ENCODE measurements at regions not wholly inside any gene's neighbourhood (a gene's known extent, or its start where the extent isn't known, plus 50 kb on each side); places are given as distances from the start of the nearest gene placed in this dataset.
"Not testable (repeated sequence)": the region's sequence is repeated elsewhere in the genome, so short reads cannot be mapped to it uniquely, and the experiment has no call there.

- DNase-seq = no peak
Measured at GRCh38 chr7:66542528-66543269, 86.0 kb upstream of the KCTD7 start.

DNA sequence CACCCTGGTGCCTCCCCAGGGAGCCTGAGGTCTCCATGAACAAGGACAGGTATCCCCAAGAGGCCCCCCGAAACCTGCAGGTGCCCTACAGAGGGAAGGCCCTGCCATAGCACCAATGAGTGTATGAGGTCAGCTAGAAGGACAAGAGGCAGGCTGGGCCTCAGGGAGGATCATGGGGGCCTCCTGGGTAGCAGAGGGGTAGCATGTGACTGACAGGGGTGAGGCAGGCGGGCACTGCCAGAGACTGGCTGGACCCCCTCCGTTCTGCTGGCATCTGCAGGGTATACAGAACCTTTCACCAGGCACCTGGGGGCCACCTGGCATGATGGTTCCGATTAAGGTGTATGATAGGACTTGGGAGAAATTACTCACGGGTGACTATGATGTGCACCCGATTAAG, 79.2 kb upstream of the KCTD7 start:
- DNase-seq = no peak

DNA sequence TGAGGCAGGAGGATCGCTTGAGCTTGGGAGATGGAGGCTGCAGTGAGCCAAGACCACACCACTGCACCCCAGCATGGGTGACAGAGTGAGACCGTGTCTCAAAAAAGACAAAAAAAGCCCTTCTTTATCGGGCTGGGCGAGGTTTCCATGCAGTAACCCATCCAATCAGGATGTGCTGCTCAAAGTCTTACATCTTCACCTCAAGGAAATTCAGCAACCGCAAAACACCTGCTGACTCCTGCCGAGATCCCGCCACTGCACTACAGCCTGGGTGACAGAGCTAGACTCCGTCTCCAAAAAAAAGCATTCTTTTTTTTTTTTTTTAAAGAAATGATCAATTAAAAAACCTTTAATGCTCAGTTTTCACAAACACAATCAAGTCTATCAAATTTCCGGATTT, 75.7 kb upstream of the KCTD7 start:
- DNase-seq = no peak

GRCh38 chr7:66553675-66554074, 75.0 kb upstream of the KCTD7 start:
- not testable (repeated sequence) for DNase-seq

DNA sequence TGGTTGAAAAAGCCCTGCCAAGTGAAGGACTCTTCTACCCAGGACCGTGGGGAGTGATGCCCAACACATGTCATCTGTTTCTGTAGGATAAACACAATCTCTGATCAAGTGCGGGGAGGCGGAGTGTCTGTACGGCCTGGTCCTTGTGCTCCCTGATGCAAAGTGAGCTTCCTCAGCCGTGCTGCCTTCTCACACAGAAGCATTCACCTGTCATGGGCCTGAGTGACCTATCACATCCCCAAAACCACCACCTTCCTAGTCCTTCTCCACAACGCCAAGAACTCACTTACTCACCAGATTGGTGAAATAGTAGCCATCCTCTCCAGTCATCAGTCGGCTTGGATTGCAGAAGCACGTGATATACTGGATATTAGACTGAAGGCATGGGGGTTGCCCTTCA, 74.4 kb upstream of the KCTD7 start:
- peak; percentile 6 for DNase-seq

DNA sequence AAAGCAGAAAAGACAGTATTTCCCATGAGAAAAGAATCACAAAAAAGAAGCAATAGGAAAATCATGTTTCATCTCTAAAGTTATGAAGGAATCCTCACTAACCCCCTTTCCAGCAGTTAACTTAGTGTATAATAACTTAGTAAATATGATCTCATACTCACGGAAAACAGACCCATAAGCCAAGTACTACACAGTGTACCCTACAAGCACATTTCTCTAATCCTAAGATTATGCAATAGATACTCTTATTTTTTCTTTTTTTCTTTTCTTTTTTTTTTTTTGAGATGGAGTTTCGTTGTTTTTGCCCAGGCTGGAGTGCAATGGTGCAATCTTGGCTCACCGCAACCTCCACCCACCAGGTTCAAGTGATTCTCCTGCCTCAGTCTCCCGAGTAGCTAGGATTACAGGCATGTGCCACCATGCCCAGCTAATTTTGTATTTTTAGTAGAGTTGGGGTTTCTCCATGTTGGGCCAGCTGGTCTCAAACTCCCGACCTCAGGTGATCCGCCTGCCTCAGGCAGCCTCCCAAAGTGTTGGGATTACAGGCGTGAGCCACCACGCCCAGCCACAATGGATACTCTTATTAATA, 73.7 kb upstream of the KCTD7 start:
- not testable (repeated sequence) for DNase-seq

- DNase-seq = no peak
Measured at GRCh38 chr7:66556177-66556548, 72.5 kb upstream of the KCTD7 start.

- no peak for DNase-seq
Measured at GRCh38 chr7:66556549-66557213, 72.0 kb upstream of the KCTD7 start.

DNA sequence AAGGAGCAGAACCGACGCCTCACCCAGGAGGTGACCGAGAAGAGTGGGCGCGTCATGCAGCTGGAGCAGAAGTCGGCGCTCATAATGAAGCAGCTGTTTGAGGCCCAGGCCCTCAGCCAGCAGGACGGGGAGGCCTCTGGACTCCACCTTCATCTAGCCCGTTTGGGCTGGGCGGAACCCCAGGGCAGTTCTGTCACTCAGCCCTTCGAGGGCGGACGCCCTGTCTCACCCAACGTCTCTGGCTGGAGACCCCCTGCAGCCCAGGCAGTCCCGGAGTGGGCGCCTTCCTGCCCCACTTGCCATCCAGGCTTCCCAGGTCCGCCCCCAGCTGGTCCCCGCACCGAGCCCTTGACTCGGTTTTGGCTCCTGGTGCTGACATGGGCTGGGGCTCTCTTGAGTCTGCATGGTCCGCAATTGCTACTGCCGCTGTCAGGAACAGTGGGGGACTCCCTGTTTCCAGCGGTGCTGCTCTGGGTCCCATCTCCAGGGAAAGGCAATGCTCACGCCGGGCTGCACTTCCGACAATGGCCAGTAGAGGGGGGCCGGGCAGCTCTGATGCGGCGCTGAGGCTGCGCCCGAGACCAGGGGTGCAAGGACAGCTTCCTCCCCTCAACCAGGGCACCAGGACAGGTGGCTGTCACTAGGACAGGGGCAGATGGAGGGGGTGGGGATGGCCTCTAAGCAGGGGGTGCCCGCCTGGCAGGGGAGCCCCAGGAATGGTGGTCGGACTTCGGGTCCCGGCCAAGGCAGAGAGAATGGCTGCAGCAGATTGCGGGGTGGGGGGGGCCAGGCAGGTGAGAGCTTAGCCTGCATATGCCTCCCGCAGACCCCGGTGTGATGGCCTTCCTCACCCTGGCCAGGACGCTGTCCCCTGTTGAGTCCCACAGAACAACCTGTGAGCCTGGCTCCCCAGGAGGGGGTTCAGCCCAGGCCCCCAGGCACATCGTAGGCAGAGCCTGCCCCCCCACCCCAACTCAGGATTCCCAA, 71.2 kb upstream of the KCTD7 start:
- peak; percentile 53 for DNase-seq

- DNase-seq = no peak
Measured at GRCh38 chr7:66558201-66558641, 70.5 kb upstream of the KCTD7 start.

DNA sequence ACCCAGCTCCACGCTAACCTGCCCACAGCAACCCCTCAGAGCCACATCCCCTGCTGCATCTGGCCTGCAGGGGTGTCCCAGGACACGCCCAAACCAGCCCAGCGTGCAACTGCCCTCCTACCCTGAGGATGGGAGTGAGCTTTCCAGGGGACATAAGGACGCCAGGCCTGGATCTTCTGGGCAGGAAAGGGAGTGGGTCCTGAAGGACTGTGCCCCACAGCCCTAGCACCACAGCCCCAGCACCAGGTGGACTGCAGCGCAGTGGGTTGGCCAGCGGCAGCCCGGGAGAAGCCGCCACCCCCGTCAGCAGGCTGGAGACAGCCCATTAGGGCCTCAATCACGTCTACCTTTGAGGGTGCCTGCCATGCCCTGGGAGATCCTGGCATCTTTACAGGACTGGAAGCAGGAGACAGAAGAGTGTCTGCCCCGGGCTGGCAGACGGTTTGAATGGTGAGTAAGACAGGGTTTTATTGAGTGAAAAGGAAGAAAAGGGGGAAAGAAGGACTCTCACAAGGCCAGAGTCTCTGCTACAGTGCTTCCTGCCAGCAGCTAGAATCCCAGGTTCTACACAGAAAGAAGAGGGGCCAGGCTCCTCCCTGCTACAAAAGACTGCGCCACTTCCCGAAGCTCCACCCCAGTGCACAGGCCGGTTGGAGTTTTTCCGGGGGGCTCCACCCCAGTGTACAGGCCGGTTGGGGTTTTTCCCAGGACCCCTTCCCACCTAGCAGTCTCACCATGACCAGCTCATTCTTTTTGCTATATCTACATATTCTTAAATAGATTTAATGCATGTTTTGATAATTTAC, 69.8 kb upstream of the KCTD7 start:
- no peak for DNase-seq

DNA sequence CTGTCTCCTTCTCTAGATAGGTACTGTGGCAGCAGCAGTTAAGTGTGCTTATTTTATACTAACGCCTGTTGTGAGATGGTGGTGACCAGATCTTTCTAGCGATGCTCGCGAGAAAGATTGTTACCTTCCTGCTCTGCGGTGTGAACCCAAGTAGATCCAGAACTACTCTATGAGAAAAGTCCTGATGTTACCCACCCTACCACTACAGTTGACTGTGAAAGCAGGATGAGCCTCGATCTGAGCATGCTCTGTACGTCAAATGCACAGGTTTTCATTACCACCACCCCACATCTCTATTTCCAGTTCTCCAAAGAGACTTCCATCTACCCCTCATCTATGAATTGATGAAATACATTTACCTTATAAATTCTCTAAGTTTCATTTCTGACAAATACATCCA, 64.6 kb upstream of the KCTD7 start:
- no peak for DNase-seq

GRCh38 chr7:66570179-66570578, 58.5 kb upstream of the KCTD7 start:
- not testable (repeated sequence) for DNase-seq

DNA sequence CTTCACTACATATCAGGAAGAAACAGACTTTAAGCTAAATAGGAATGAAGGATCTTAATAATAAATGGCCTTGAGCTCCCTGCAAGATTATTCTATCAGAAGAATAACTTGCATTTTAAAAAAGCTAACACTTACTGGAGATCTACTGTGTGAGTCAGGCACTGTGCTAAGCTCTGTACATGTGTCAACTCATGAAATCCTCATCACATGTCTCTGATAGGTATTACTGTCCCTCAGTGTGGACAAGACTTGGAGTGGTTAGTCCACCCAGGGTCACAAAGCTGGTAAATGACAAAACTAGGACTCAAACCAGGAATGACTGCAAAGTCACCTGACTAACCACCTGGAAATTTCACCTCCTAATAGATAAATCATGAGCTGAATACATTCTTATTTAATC, 57.1 kb upstream of the KCTD7 start:
- no peak for DNase-seq

DNA sequence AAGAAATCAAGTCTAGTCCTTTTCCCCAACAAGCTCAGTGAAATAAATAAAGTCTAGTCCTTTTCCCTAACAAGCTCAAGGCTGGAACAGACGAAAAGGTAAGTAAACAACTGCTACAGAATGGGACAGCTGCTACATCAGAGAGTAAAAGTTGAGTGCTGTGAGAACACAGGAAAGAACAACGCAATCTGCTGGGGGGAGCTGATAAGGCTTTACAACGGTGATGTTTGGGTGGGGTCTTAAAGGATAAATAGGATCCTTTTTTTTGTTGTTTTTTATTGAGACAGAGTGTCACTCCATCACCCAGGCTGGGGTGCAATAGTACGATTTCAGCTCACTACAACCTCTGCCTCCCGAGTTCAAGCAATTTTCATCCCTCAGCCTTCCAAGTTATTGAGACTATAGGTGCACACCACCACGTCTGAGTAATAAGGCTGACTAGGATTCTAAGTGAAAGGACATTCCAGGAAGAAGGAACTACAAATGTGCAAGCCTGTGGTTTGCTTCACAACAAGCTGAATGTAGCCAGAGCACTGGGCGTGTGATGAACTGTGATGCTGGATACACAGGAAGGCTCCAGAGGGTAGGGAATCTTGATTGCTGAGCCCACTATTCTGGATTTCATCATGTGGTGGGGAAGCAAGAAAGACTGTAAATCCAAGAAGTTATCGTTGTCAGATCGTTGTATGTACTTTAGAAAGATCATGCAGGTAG, 54.7 kb upstream of the KCTD7 start:
- peak; percentile 73 for DNase-seq

- not testable (repeated sequence) for DNase-seq
Measured at GRCh38 chr7:66574768-66575167, 53.9 kb upstream of the KCTD7 start.

GRCh38 chr7:66575398-66575797, 53.3 kb upstream of the KCTD7 start:
- DNase-seq = no peak

- DNase-seq = no peak
Measured at GRCh38 chr7:66576646-66577045, 52.0 kb upstream of the KCTD7 start.
